ENCODE measurements at regions not wholly inside any gene's neighbourhood (a gene's known extent, or its start where the extent isn't known, plus 50 kb on each side); places are given as distances from the start of the nearest gene placed in this dataset.

- no peak for TF ChIP-seq CTCF (conservative IDR thresholded peaks at IDR 0.05 in 1 of 2, IDR thresholded peaks at IDR 0.05 in 1 of 2; ENCODE audit: low read depth in 1 of 2, low read length in 2 of 2)
- no peak for TF ChIP-seq EZH2 (IDR thresholded peaks at IDR 0.05; ENCODE audit: low read length, missing control alignments)
Observed at GRCh38 chr2:2899826-2900225, 477.8 kb downstream of the EIPR1 start.

GRCh38 chr2:2898744-2899143 lies 478.9 kb downstream of the EIPR1 start:
- Histone ChIP-seq H3K4me1 (ENCODE audit: control insufficient read depth, extremely low read depth, insufficient read depth, low read length) (no peaks in the 10 kb centered on the region), H3K9me3 (ENCODE audit: control insufficient read depth, insufficient read depth, low read depth, low read length) (no peaks in the 10 kb centered on the region), H3K4me3 (replicated peaks in 1 of 4; ENCODE audit: control extremely low read depth in 1 of 4, insufficient read depth in 1 of 4, low read depth in 3 of 4, low read length in 4 of 4) (no peak overlapping the region), H3K4me2 (ENCODE audit: extremely low read depth, insufficient read depth, low read length) (no peak overlapping the region), H3K27ac (ENCODE audit: insufficient read depth, low read length) (no peak overlapping the region), H3K9ac (ENCODE audit: insufficient read depth, low read length) (no peak overlapping the region), H2AFZ (ENCODE audit: low read length) (no peak overlapping the region), H3K27me3 (ENCODE audit: control insufficient read depth, insufficient read depth, low read length) (no peaks in the 10 kb centered on the region), H3K36me3 (ENCODE audit: control insufficient read depth, insufficient read depth, low read length) (no peaks in the 10 kb centered on the region), H3K79me2 (ENCODE audit: control insufficient read depth, insufficient read depth, low read length) (no peaks in the 10 kb centered on the region), H4K20me1 (ENCODE audit: control insufficient read depth, extremely low read depth, insufficient read depth, low read length) (no peaks in the 10 kb centered on the region)
- DNase-seq (ENCODE audit: low read depth in 2 of 2), result no peak
- TF ChIP-seq CTCF (conservative IDR thresholded peaks at IDR 0.05 in 1 of 2, IDR thresholded peaks at IDR 0.05 in 1 of 2; ENCODE audit: low read depth in 1 of 2, low read length in 2 of 2) (no peak), EZH2 (IDR thresholded peaks at IDR 0.05; ENCODE audit: low read length, missing control alignments) (no peak)

More at GRCh38 chr2:2899826-2900225, 477.8 kb downstream of the EIPR1 start:
- no peak overlapping the region for H3K4me2 ChIP-seq (ENCODE audit: extremely low read depth, insufficient read depth, low read length)
- H3K79me2 ChIP-seq (ENCODE audit: control insufficient read depth, insufficient read depth, low read length), result no peaks in the 10 kb centered on the region
- H3K27ac ChIP-seq (ENCODE audit: insufficient read depth, low read length), result no peak overlapping the region
- no peaks in the 10 kb centered on the region for H4K20me1 ChIP-seq (ENCODE audit: control insufficient read depth, extremely low read depth, insufficient read depth, low read length)
- H3K4me3 ChIP-seq (replicated peaks in 1 of 4; ENCODE audit: control extremely low read depth in 1 of 4, insufficient read depth in 1 of 4, low read depth in 3 of 4, low read length in 4 of 4), result no peak overlapping the region
- H3K4me1 ChIP-seq (ENCODE audit: control insufficient read depth, extremely low read depth, insufficient read depth, low read length), result no peaks in the 10 kb centered on the region
- H3K9me3 ChIP-seq (ENCODE audit: control insufficient read depth, insufficient read depth, low read depth, low read length), result no peaks in the 10 kb centered on the region
- no peaks in the 10 kb centered on the region for H3K36me3 ChIP-seq (ENCODE audit: control insufficient read depth, insufficient read depth, low read length)
- no peaks in the 10 kb centered on the region for H3K27me3 ChIP-seq (ENCODE audit: control insufficient read depth, insufficient read depth, low read length)
- no peak overlapping the region for H2AFZ ChIP-seq (ENCODE audit: low read length)
- no peak for DNase-seq (ENCODE audit: low read depth in 2 of 2)
- H3K9ac ChIP-seq (ENCODE audit: insufficient read depth, low read length), result no peak overlapping the region

- no peaks in the 10 kb centered on the region for H4K20me1 ChIP-seq (ENCODE audit: control insufficient read depth, extremely low read depth, insufficient read depth, low read length)
- TF ChIP-seq CTCF (conservative IDR thresholded peaks at IDR 0.05 in 1 of 2, IDR thresholded peaks at IDR 0.05 in 1 of 2; ENCODE audit: low read depth in 1 of 2, low read length in 2 of 2) (no peak), EZH2 (IDR thresholded peaks at IDR 0.05; ENCODE audit: low read length, missing control alignments) (no peak)
- no peak overlapping the region for H3K4me2 ChIP-seq (ENCODE audit: extremely low read depth, insufficient read depth, low read length)
- H2AFZ ChIP-seq (ENCODE audit: low read length), result no peak overlapping the region
- no peak for DNase-seq (ENCODE audit: low read depth in 2 of 2)
- no peak overlapping the region for H3K9ac ChIP-seq (ENCODE audit: insufficient read depth, low read length)
- H3K79me2 ChIP-seq (ENCODE audit: control insufficient read depth, insufficient read depth, low read length), result no peaks in the 10 kb centered on the region
- H3K27ac ChIP-seq (ENCODE audit: insufficient read depth, low read length), result no peak overlapping the region
- no peak overlapping the region for H3K4me3 ChIP-seq (replicated peaks in 1 of 4; ENCODE audit: control extremely low read depth in 1 of 4, insufficient read depth in 1 of 4, low read depth in 3 of 4, low read length in 4 of 4)
- no peaks in the 10 kb centered on the region for H3K36me3 ChIP-seq (ENCODE audit: control insufficient read depth, insufficient read depth, low read length)
- H3K27me3 ChIP-seq (ENCODE audit: control insufficient read depth, insufficient read depth, low read length), result no peaks in the 10 kb centered on the region
- no peaks in the 10 kb centered on the region for H3K4me1 ChIP-seq (ENCODE audit: control insufficient read depth, extremely low read depth, insufficient read depth, low read length)
- no peaks in the 10 kb centered on the region for H3K9me3 ChIP-seq (ENCODE audit: control insufficient read depth, insufficient read depth, low read depth, low read length)
Observed at GRCh38 chr2:2896643-2897042, 481.0 kb downstream of the EIPR1 start.

All from fibroblast of lung (primary cell).